HepG2 (cell line): ENCODE measurements at regions not wholly inside any gene's neighbourhood (a gene's known extent, or its start where the extent isn't known, plus 50 kb on each side); places are given as distances from the start of the nearest gene placed in this dataset.

Experiments used
- CTCF ChIP-seq: sonication (generic); formaldehyde crosslinking; IDR thresholded peaks from 2 replicates; pipeline ENCODE4 v1.5.0; 2020; ENCODE audit warnings: mild to moderate bottlenecking, missing genetic modification reagents, moderate library complexity
- ESRRA ChIP-seq: sonication (generic); formaldehyde crosslinking; IDR thresholded peaks from 2 replicates; pipeline ENCODE4 v1.5.1; 2020; ENCODE audit warnings: mild to moderate bottlenecking, low read depth, missing genetic modification reagents
- KLF12 ChIP-seq: sonication (generic); formaldehyde crosslinking; IDR thresholded peaks from 2 replicates; pipeline ENCODE4 v1.4.0; 2020; ENCODE audit warnings: missing genetic modification reagents, borderline replicate concordance
- POLR2AphosphoS5 ChIP-seq: IDR thresholded peaks from 2 replicates; pipeline ENCODE4 v1.6.1; 2012; ENCODE audit warnings: low read depth, low read length
- RAD51 ChIP-seq: fragments of 450-650 bp; IDR thresholded peaks from 2 replicates; pipeline ENCODE4 v1.6.1; 2016; ENCODE audit warnings: borderline replicate concordance
- SKIL ChIP-seq: sonication (generic); formaldehyde crosslinking; IDR thresholded peaks from 2 replicates; pipeline ENCODE4 v1.8.0; 2022; ENCODE audit warnings: missing genetic modification reagents, mild to moderate bottlenecking, moderate library complexity, borderline replicate concordance
- ZC3H4 ChIP-seq: sonication (generic); formaldehyde crosslinking; IDR thresholded peaks from 2 replicates; pipeline ENCODE4 v1.4.0; 2020; ENCODE audit warnings: missing genetic modification reagents, borderline replicate concordance
- ZNF333 ChIP-seq: sonication (generic); formaldehyde crosslinking; IDR thresholded peaks from 2 replicates; pipeline ENCODE4 v1.4.0; 2020; ENCODE audit warnings: mild to moderate bottlenecking, missing genetic modification reagents, borderline replicate concordance
- ZNF33A ChIP-seq: sonication (generic); formaldehyde crosslinking; IDR thresholded peaks from 2 replicates; pipeline ENCODE4 v1.5.1; 2020; ENCODE audit warnings: missing genetic modification reagents, mild to moderate bottlenecking, moderate library complexity, borderline replicate concordance

- TF ChIP-seq CTCF (CRISPR knock-in tag) (no peak), POLR2AphosphoS5 (no peak), SKIL (CRISPR knock-in tag) (no peak), KLF12 (CRISPR knock-in tag) (no peak), ZC3H4 (CRISPR knock-in tag) (no peak), RAD51 (no peak), ZNF33A (no peak), ZNF333 (CRISPR knock-in tag) (no peak), ESRRA (CRISPR knock-in tag) (no peak)
These were observed 170.2 kb upstream of the HMGA2 start for GRCh38 chr12:65653946-65654629.
